Neuronal stem cell (in vitro differentiated cells): ENCODE measurements at regions not wholly inside any gene's neighbourhood (a gene's known extent, or its start where the extent isn't known, plus 50 kb on each side); places are given as distances from the start of the nearest gene placed in this dataset.

Source experiments
- DNase-seq: peaks from one replicate; pipeline ENCODE4 v3.0.0-alpha.2; 2013; ENCODE audit warnings: low spot score
- H2AFZ ChIP-seq: one replicate; pipeline ENCODE4 v1.6.1; 2013; ENCODE audit warnings: mild to moderate bottlenecking, low read length, inconsistent platforms
- H2AK5ac ChIP-seq: 2 replicates; pipeline ENCODE4 v1.6.1; 2013; ENCODE audit warnings: low read depth, mild to moderate bottlenecking, inconsistent platforms, low read length, moderate library complexity, mixed read lengths
- H2BK120ac ChIP-seq: 2 replicates; pipeline ENCODE4 v1.6.1; 2013; ENCODE audit warnings: low read depth, mild to moderate bottlenecking, inconsistent platforms, low read length, moderate library complexity, mixed read lengths
- H2BK12ac ChIP-seq: one replicate; pipeline ENCODE4 v1.6.1; 2013; ENCODE audit warnings: low read length, inconsistent platforms
- H2BK15ac ChIP-seq: 2 replicates; pipeline ENCODE4 v1.6.1; 2013; ENCODE audit warnings: mild to moderate bottlenecking, low read length, inconsistent platforms, mixed read lengths
- H2BK5ac ChIP-seq: one replicate; pipeline ENCODE4 v1.6.1; 2013; ENCODE audit warnings: inconsistent platforms, mild to moderate bottlenecking, low read length, moderate library complexity
- H3K14ac ChIP-seq: one replicate; pipeline ENCODE4 v1.6.1; 2013; ENCODE audit warnings: low read length, inconsistent platforms
- H3K18ac ChIP-seq: 2 replicates; pipeline ENCODE4 v1.6.1; 2013; ENCODE audit warnings: low read length, inconsistent platforms
- H3K23ac ChIP-seq: 2 replicates; pipeline ENCODE4 v1.6.1; 2013; ENCODE audit warnings: low read depth, mild to moderate bottlenecking, mixed read lengths, low read length, inconsistent platforms; ENCODE audit not compliant: poor library complexity
- H3K27ac ChIP-seq: replicated peaks from 3 replicates; pipeline ENCODE4 v1.5.1; 2013; ENCODE audit warnings: low read length, inconsistent platforms
- H3K27me3 ChIP-seq, 3 experiments: 2 replicates each; pipeline ENCODE4 v1.6.1; 2013; ENCODE audit warnings: low read length in 3 of 3, mild to moderate bottlenecking in 2 of 3, inconsistent platforms in 1 of 3, low read depth in 1 of 3, mixed read lengths in 1 of 3, moderate library complexity in 1 of 3; ENCODE audit not compliant: control insufficient read depth in 3 of 3, insufficient read depth in 3 of 3
- H3K36me3 ChIP-seq, 2 donors: replicated peaks in 1 of 2; 2 replicates each; pipeline ENCODE4 v1.6.1; 2013; ENCODE audit warnings: low read length in 2 of 2; ENCODE audit not compliant: control insufficient read depth in 2 of 2, insufficient read depth in 2 of 2
- H3K4ac ChIP-seq: 2 replicates; pipeline ENCODE4 v1.6.1; 2013; ENCODE audit warnings: inconsistent platforms, mild to moderate bottlenecking, low read length, moderate library complexity
- H3K4me1 ChIP-seq, 2 donors: 1 replicate in 1 of 2; 2 replicates in 1 of 2; pipeline ENCODE4 v1.6.1; 2013; ENCODE audit warnings: low read length in 2 of 2, low read depth in 1 of 2; ENCODE audit not compliant: control insufficient read depth in 2 of 2, insufficient read depth in 1 of 2
- H3K4me2 ChIP-seq: one replicate; pipeline ENCODE4 v1.6.1; 2013; ENCODE audit warnings: mild to moderate bottlenecking, low read length, inconsistent platforms; ENCODE audit not compliant: insufficient read depth, poor library complexity, severe bottlenecking
- H3K4me3 ChIP-seq, 2 donors: 2 replicates each; pipeline ENCODE4 v1.5.1; 2013; ENCODE audit warnings: low read length in 2 of 2, mild to moderate bottlenecking in 2 of 2, inconsistent platforms in 1 of 2, moderate library complexity in 1 of 2
- H3K79me1 ChIP-seq: one replicate; pipeline ENCODE4 v1.6.1; 2013; ENCODE audit warnings: low read depth, mild to moderate bottlenecking, inconsistent platforms, low read length, moderate library complexity
- H3K9ac ChIP-seq: one replicate; pipeline ENCODE4 v1.6.1; 2013; ENCODE audit warnings: mild to moderate bottlenecking, low read depth, low read length, inconsistent platforms; ENCODE audit not compliant: poor library complexity
- H3K9me3 ChIP-seq, 2 donors: replicated peaks in 1 of 2; 2 replicates each; pipeline versions ENCODE3 to v1.6.1; 2013; ENCODE audit warnings: low read length in 2 of 2, mild to moderate bottlenecking in 2 of 2, inconsistent platforms in 1 of 2, low read depth in 1 of 2, mixed read lengths in 1 of 2, moderate library complexity in 1 of 2; ENCODE audit not compliant: control insufficient read depth in 2 of 2, insufficient read depth in 1 of 2
- H4K8ac ChIP-seq: one replicate; pipeline ENCODE4 v1.6.1; 2013; ENCODE audit warnings: low read depth, mild to moderate bottlenecking, inconsistent platforms, low read length, moderate library complexity
- H4K91ac ChIP-seq: one replicate; pipeline ENCODE4 v1.6.1; 2013; ENCODE audit warnings: low read length, low read depth, mild to moderate bottlenecking, inconsistent platforms; ENCODE audit not compliant: poor library complexity
- WGBS, 2 donors: extraction: QIAGEN DNeasy Blood & Tissue Kit; methylation state at CpG; one replicate each; pipeline ENCODE4 v1.1.7; 2013; ENCODE audit warnings: missing lambda C conversion rate in 2 of 2, mixed read lengths in 1 of 2; ENCODE audit not compliant: insufficient read length in 2 of 2, insufficient replicate concordance in 1 of 2; ENCODE audit errors: extremely low coverage in 2 of 2; 5-methylcytosine and 5-hydroxymethylcytosine counted together

DNA sequence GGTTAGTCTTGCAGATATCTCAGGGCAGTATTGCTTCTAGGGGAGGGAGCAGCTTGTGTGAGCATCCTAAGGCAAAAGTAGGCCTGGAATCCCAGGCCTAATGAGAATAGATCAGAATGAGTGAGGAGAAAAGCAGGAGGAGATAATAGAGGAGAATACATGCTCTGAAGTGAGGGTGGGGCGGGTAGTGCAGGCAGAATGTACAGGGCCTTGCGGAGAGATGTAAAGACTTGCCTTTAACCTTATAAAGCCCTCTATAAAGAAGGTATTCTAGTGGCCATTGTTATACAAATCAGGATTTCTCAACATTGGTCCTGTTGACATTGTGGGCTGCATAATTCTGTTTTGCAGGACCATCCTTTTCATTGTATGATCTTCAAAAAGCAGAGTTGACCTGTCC, 855.3 kb downstream of the PCDH7 start:
- H3K14ac ChIP-seq: no peak overlapping the region
- no CpG with 5 or more reads among the region's 2 CpGs for WGBS, 2 donors
- no peak overlapping the region for H3K9ac ChIP-seq

DNA sequence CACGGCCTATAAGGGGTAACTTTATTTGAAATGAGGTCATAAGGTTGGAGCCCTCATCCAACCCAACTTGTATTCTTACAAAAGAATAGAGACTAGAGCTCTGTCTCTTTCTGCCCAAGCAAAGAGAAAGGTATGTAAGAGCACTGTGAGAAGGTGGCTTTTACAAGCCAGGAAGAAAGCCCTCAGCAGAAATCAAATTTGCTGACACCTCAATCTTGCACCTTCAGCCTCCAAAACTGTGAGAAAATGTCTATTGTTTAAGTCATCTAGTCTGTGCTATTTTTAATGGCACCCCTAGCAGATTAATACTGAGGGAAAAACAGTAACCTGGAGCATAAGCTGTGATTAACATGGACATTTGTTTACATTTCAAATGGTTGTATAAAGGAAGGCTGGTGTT, 860.7 kb downstream of the PCDH7 start:
- Histone ChIP-seq H3K23ac (no peak overlapping the region), H2AK5ac (no peak overlapping the region), H3K18ac (no peak overlapping the region), H3K9me3 (no peaks in the 10 kb centered on the region), H3K14ac (no peak overlapping the region), H3K27me3 (no peaks in the 10 kb centered on the region), H2BK5ac (no peak overlapping the region), H3K4me3 (no peak overlapping the region), H3K4me1 (no peaks in the 10 kb centered on the region), H2BK12ac (no peak overlapping the region), H3K27ac (no peak overlapping the region), H3K9ac (no peak overlapping the region), H3K36me3 (no peaks in the 10 kb centered on the region), H3K4ac (no peak overlapping the region), H2AFZ (peak overlapping the region; percentile 41), H2BK15ac (no peak overlapping the region), H4K8ac (no peak overlapping the region), H4K91ac (no peak overlapping the region), H3K79me1 (no peaks in the 10 kb centered on the region), H3K4me2 (no peak overlapping the region), H2BK120ac (no peak overlapping the region)
- DNase-seq: no peak
- no CpG with 5 or more reads among the region's 1 CpG for WGBS, 2 donors

More for the DNA sequence above, 855.3 kb downstream of the PCDH7 start:
- H3K4me1 ChIP-seq: peaks cover 0 to 3% of the 10 kb centered on the region in 2 donors
- no peaks in the 10 kb centered on the region for H3K36me3 ChIP-seq
- no peaks in the 10 kb centered on the region for H3K79me1 ChIP-seq
- H3K4me2 ChIP-seq: no peak overlapping the region
- no peak overlapping the region for H3K27ac ChIP-seq
- no peaks in the 10 kb centered on the region for H3K27me3 ChIP-seq
- H4K8ac ChIP-seq: no peak overlapping the region
- no peak overlapping the region for H2BK120ac ChIP-seq
- H3K18ac ChIP-seq: no peak overlapping the region
- H2BK12ac ChIP-seq: no peak overlapping the region
- H3K4ac ChIP-seq: no peak overlapping the region
- no peak overlapping the region for H3K4me3 ChIP-seq
- no peak overlapping the region for H2BK5ac ChIP-seq
- no peak overlapping the region for H4K91ac ChIP-seq
- H2BK15ac ChIP-seq: no peak overlapping the region
- H2AK5ac ChIP-seq: no peak overlapping the region
- no peaks in the 10 kb centered on the region for H3K9me3 ChIP-seq
- peak overlapping the region; percentile 65 for H2AFZ ChIP-seq
- no peak overlapping the region for H3K23ac ChIP-seq
- DNase-seq: no peak

- Histone ChIP-seq H2AFZ (no peak overlapping the region), H2BK120ac (no peak overlapping the region), H4K91ac (no peak overlapping the region), H3K4me3 (no peak overlapping the region), H2BK5ac (no peak overlapping the region), H2BK15ac (no peak overlapping the region), H3K36me3 (no peaks in the 10 kb centered on the region), H3K27ac (no peak overlapping the region), H3K9ac (no peak overlapping the region), H3K9me3 (no peaks in the 10 kb centered on the region), H3K4me1 (no peaks in the 10 kb centered on the region), H2AK5ac (no peak overlapping the region), H4K8ac (no peak overlapping the region), H3K14ac (no peak overlapping the region), H3K4ac (no peak overlapping the region), H3K79me1 (no peaks in the 10 kb centered on the region), H3K18ac (no peak overlapping the region), H3K4me2 (no peak overlapping the region), H2BK12ac (no peak overlapping the region), H3K23ac (no peak overlapping the region), H3K27me3 (no peaks in the 10 kb centered on the region)
- no peak for DNase-seq
- WGBS, 2 donors: no CpG with 5 or more reads among the region's 2 CpGs
Measured at GRCh38 chr4:31585503-31585902, 865.3 kb downstream of the PCDH7 start.

- Histone ChIP-seq H3K27me3 (no peaks in the 10 kb centered on the region), H2AFZ (no peak overlapping the region), H3K36me3 (no peaks in the 10 kb centered on the region), H2BK15ac (no peak overlapping the region), H2AK5ac (no peak overlapping the region), H3K79me1 (no peaks in the 10 kb centered on the region), H3K23ac (no peak overlapping the region), H3K9ac (no peak overlapping the region), H3K4me2 (no peak overlapping the region), H3K4me1 (no peaks in the 10 kb centered on the region), H2BK120ac (no peak overlapping the region), H3K9me3 (no peaks in the 10 kb centered on the region), H3K18ac (no peak overlapping the region), H3K4me3 (no peak overlapping the region), H3K14ac (no peak overlapping the region), H2BK5ac (no peak overlapping the region), H4K8ac (no peak overlapping the region), H2BK12ac (no peak overlapping the region), H3K27ac (no peak overlapping the region), H3K4ac (no peak overlapping the region), H4K91ac (no peak overlapping the region)
- no peak for DNase-seq
- no CpG with 5 or more reads among the region's 2 CpGs for WGBS, 2 donors
Measured at GRCh38 chr4:31592293-31592692, 872.1 kb downstream of the PCDH7 start.
